Left lobe of liver (tissue), 2 donors: ENCODE measurements at regions not wholly inside any gene's neighbourhood (a gene's known extent, or its start where the extent isn't known, plus 50 kb on each side); places are given as distances from the start of the nearest gene placed in this dataset.
A peak's percentile ranks its signal among the peaks of the same experiment; 100 is the strongest.

Experiments
- ATAC-seq: fragments of 200-7000 bp; cut with Tn5 transposase; one replicate; pipeline ENCODE4 v1.9.1; 2020; ENCODE audit warnings: mild to moderate bottlenecking, moderate library complexity
- DNase-seq: peaks from one replicate; pipeline ENCODE4 v3.0.0-alpha.2; 2020; ENCODE audit warnings: low spot score
- donor health status: DM: no; HTN: no; CAD: no; lungs with moderate emphysema.
- donor health status: DM: no; HTN: yes; CAD: no.

- ATAC-seq: no peak
- no peak for DNase-seq
Observed at GRCh38 chr1:93746021-93746812, 64.6 kb upstream of the BCAR3 start.

- no peak for ATAC-seq
- no peak for DNase-seq
Observed at GRCh38 chr1:93744299-93744988, 62.8 kb upstream of the BCAR3 start.

GRCh38 chr1:93743465-93743864 lies 61.8 kb upstream of the BCAR3 start:
- ATAC-seq: no peak
- no peak for DNase-seq

- ATAC-seq (no peak), DNase-seq (no peak)
Observed at GRCh38 chr1:93740601-93741031, 59.0 kb upstream of the BCAR3 start.

- DNase-seq (no peak), ATAC-seq (no peak)
Observed at GRCh38 chr1:93740157-93740556, 58.5 kb upstream of the BCAR3 start.

GRCh38 chr1:93739472-93739871 lies 57.8 kb upstream of the BCAR3 start:
- no peak for ATAC-seq
- no peak for DNase-seq

- no peak for DNase-seq
- ATAC-seq: no peak
Observed at GRCh38 chr1:93738926-93739325, 57.3 kb upstream of the BCAR3 start.

GRCh38 chr1:93738075-93738622 lies 56.5 kb upstream of the BCAR3 start:
- DNase-seq: no peak
- no peak for ATAC-seq

GRCh38 chr1:93735722-93736121 lies 54.1 kb upstream of the BCAR3 start:
- ATAC-seq (no peak), DNase-seq (no peak)

- ATAC-seq (peak; percentile 40), DNase-seq (no peak)
Observed at GRCh38 chr1:93734999-93735398, 53.4 kb upstream of the BCAR3 start.

GRCh38 chr1:93733340-93733739 lies 51.7 kb upstream of the BCAR3 start:
- ATAC-seq (no peak), DNase-seq (no peak)

- DNase-seq: no peak
- no peak for ATAC-seq
Observed at GRCh38 chr1:93732514-93732913, 50.9 kb upstream of the BCAR3 start.
